ENCODE measurements at regions not wholly inside any gene's neighbourhood (a gene's known extent, or its start where the extent isn't known, plus 50 kb on each side); places are given as distances from the start of the nearest gene placed in this dataset.

- TF ChIP-seq POLR2A (IDR thresholded peaks at IDR 0.05; ENCODE audit: control extremely low read depth in 1 of 2, low read depth in 2 of 2, low read length in 2 of 2) (no peak), EZH2 (IDR thresholded peaks at IDR 0.05; ENCODE audit: low read depth, low read length, severe bottlenecking) (no peak), TAF1 (IDR thresholded peaks at IDR 0.05; ENCODE audit: low read depth, low read length) (no peak), CTCF (IDR thresholded peaks at IDR 0.05; ENCODE audit: control extremely low read depth in 1 of 3, insufficient read depth in 1 of 3, low read depth in 1 of 3, low read length in 3 of 3) (no peak), PHF8 (conservative IDR thresholded peaks at IDR 0.05; ENCODE audit: low read depth, low read length) (no peak), ATF3 (IDR thresholded peaks at IDR 0.05; ENCODE audit: insufficient read depth, low read depth, low read length) (no peak), CEBPB (IDR thresholded peaks at IDR 0.05; ENCODE audit: low read depth, low read length) (no peak), YY1 (IDR thresholded peaks at IDR 0.05; ENCODE audit: low read depth, low read length) (no peak), CREB1 (IDR thresholded peaks at IDR 0.05) (no peak), GABPA (IDR thresholded peaks at IDR 0.05; ENCODE audit: borderline replicate concordance, insufficient read depth, low read length) (no peak), USF2 (IDR thresholded peaks at IDR 0.05; ENCODE audit: low read length) (no peak), SRF (IDR thresholded peaks at IDR 0.05; ENCODE audit: low read depth, low read length) (no peak), SP2 (IDR thresholded peaks at IDR 0.05; ENCODE audit: low read length) (no peak), MAX (IDR thresholded peaks at IDR 0.05) (no peak)
Observed at GRCh38 chr17:6205525-6205924, 135.3 kb downstream of the WSCD1 start.

Measured in H1 (cell line).